Neural progenitor cell (in vitro differentiated cells): ENCODE measurements at regions not wholly inside any gene's neighbourhood (a gene's known extent, or its start where the extent isn't known, plus 50 kb on each side); places are given as distances from the start of the nearest gene placed in this dataset.

ENCODE experiments used
- EZH2 ChIP-seq: fragments of 200-600 bp; sonication (generic); IDR thresholded peaks from 2 replicates; pipeline ENCODE4 v1.6.1; 2017; ENCODE audit warnings: antibody characterized with exemption, mild to moderate bottlenecking, moderate library complexity
- EZH2phosphoT487 ChIP-seq: fragments of 200-600 bp; sonication (generic); IDR thresholded peaks from 2 replicates; pipeline ENCODE4 v1.6.1; 2017; ENCODE audit warnings: antibody characterized with exemption
- TF ChIP-seq, protein P1 (sequence below): fragments of 200-600 bp; sonication (generic); IDR thresholded peaks from 2 replicates; pipeline ENCODE4 v1.5.1; 2017; ENCODE audit warnings: antibody characterized with exemption, mild to moderate bottlenecking

DNA sequence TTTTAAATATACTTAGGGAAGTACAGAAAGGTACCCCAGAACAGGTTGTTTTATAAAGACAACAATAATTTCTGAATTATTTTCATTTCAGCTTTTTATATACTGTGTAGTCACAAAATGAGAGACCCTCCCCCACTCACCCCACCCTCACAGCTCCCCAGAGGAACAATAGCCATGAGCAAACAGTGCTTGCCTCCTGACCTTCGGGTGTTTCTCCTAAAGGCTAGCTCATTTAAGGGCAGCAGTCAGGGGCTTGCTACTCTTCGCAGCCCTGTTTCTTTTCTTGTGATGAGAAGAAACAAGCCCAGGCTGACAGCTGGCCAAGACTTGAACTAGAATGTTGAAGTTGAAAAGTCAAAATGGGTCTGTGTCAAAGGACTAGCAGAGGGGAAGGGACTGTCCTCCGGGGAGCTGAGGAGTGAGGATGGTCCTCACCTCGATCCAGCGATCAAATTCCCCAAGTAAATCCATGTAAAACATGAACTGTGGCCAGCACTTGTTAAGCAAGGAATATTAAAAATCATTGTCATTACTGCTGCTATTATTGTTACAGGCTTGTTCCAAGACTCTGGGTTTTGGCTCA, 133.8 kb upstream of the ARHGAP5 start:
- TF ChIP-seq, protein P1, sequence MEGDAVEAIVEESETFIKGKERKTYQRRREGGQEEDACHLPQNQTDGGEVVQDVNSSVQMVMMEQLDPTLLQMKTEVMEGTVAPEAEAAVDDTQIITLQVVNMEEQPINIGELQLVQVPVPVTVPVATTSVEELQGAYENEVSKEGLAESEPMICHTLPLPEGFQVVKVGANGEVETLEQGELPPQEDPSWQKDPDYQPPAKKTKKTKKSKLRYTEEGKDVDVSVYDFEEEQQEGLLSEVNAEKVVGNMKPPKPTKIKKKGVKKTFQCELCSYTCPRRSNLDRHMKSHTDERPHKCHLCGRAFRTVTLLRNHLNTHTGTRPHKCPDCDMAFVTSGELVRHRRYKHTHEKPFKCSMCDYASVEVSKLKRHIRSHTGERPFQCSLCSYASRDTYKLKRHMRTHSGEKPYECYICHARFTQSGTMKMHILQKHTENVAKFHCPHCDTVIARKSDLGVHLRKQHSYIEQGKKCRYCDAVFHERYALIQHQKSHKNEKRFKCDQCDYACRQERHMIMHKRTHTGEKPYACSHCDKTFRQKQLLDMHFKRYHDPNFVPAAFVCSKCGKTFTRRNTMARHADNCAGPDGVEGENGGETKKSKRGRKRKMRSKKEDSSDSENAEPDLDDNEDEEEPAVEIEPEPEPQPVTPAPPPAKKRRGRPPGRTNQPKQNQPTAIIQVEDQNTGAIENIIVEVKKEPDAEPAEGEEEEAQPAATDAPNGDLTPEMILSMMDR = no peak
- TF ChIP-seq EZH2 (no peak), EZH2phosphoT487 (no peak)
